ENCODE measurements at regions not wholly inside any gene's neighbourhood (a gene's known extent, or its start where the extent isn't known, plus 50 kb on each side); places are given as distances from the start of the nearest gene placed in this dataset.

GRCh38 chr16:65278874-65279273 is 157.0 kb upstream of the CDH11 start:
- TF ChIP-seq SRF (IDR thresholded peaks at IDR 0.05; ENCODE audit: low read depth) (no peak), CTCF (IDR thresholded peaks at IDR 0.05 in 2 of 3, conservative IDR thresholded peaks at IDR 0.05 in 1 of 3; ENCODE audit: borderline replicate concordance in 1 of 3, insufficient read depth in 1 of 3, low read depth in 2 of 3, low read length in 2 of 3) (no peak), RAD21 (IDR thresholded peaks at IDR 0.05; ENCODE audit: low read depth) (no peak), POLR2AphosphoS5 (IDR thresholded peaks at IDR 0.05; ENCODE audit: low read depth, low read length) (no peak), ATF3 (IDR thresholded peaks at IDR 0.05) (no peak), ELF1 (IDR thresholded peaks at IDR 0.05; ENCODE audit: borderline replicate concordance, low read depth) (no peak), SP1 (IDR thresholded peaks at IDR 0.05; ENCODE audit: low read depth) (no peak), EZH2 (IDR thresholded peaks at IDR 0.05) (no peak), EZH2phosphoT487 (IDR thresholded peaks at IDR 0.05; ENCODE audit: borderline replicate concordance) (no peak)
